T-helper 1 cell treated with Interleukin-12 subunit alpha and Interleukin-12 subunit beta and Interleukin-4 antibody, amounts not matched to agents 30 ng/mL and 1 ng/mL, for 36 hours (primary cell): ENCODE measurements at regions not wholly inside any gene's neighbourhood (a gene's known extent, or its start where the extent isn't known, plus 50 kb on each side); places are given as distances from the start of the nearest gene placed in this dataset.

Experiments used
- intact Hi-C: fragments of 100-400 bp; cut with micrococcal nuclease; formaldehyde crosslinking; loops from one replicate; pipeline ENCODE4 v1.15.1; 2024

DNA sequence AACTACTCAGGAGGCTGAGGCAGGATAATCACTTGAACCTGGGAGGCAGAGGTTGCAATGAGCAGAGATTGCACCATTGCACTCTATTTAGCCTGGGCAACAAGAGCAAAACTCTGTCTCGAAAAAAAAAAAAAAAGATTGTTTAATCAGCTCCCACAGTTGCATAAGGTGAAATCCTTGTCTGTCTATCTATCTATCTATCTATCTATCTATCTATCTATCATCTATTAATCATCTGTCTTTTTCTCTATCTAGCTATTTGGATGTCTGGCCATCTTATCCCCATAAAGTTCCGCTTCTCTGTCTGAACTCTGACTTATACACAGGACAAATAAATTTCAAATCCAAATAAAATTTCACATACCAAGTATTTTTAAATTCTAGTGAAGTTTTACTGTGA lies 223.2 kb upstream of the PGRMC2 start:
- intact Hi-C loops = loop anchor here (5.0 kb wide), 1 partner anchor 581 kb away; the partner anchor contains the start of gene SCLT1

DNA sequence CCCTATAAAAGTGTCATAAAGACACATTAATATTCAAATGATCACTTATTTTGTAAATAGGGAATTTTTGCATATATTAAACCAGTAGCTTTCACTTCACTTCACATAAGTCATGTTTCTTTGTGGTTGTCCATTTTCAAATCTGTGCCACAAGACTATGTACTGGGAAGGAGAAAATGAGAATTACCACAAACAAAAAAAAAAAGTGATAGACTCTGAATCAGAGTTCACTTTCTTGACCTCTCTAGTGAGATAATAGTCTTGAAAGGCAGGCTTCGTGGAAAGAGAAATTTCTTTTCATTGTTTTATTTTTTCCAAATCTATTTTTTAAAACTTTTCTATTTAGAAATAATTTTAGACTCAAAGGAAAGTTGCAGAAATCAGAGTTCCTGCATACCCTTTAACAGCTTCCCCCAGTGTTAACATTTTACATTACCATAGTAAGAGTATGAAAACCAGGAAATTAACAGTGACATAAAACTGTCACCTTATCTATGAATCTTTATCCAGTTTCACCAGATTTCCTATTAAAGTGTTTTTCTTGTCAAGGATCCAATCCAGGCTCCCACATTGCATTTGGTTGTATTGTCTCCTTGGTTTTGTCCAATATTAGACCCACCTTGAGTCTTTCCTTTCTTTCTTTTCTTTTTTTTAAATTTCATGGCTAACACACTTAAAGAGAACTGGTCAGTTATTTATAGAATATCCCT lies 215.4 kb upstream of the PGRMC2 start:
- intact Hi-C loops = no loop called here

DNA sequence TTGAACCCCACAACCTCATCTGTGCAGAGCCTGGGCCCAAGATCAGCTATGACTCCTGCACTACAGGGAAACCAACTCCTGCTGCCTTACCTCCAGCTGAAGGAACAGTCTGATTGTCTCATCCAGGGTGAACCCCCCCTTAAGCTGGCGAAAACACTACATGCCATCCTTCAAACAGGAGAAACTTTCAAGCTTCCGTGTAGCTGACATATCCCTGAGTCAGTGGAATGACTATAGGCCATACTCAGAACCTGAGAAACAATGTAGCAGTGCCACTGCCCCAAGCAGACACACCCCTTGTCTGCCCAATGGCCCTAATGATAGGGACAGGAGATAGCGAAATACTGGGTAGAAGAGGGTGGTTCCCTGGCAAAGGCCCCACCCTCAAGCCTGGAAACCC lies 213.6 kb upstream of the PGRMC2 start:
- intact Hi-C loops = no loop called here

DNA sequence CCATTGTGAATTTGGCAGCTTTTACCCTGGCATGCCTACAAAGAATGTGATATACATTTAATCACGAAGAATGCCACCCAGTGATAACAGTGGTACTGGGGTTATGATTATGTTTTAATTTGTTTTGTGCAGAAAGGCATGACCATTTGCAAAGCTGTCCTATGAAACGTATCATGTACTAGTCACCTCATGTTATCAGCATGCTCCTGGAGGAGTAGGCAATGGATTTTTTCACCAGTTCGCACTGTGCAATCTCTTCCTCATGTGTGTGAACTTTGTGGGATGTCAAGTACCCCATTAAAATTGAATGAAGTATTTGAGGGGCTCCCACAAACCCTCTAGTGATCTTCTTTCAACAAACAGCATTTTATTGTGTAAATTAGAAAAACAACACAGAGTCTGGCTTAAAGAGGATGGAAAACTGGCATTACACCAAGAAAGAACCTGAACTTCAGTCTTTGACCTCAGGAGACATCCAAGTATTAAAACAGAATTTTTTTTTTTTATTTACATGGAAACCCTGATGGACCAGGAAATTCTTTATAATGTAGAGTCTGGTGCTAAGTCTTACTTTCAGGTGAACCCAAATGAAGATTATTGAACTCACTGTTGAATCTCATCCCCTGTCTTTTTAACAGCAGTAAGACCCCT lies 200.6 kb upstream of the PGRMC2 start:
- intact Hi-C loops = no loop called here

DNA sequence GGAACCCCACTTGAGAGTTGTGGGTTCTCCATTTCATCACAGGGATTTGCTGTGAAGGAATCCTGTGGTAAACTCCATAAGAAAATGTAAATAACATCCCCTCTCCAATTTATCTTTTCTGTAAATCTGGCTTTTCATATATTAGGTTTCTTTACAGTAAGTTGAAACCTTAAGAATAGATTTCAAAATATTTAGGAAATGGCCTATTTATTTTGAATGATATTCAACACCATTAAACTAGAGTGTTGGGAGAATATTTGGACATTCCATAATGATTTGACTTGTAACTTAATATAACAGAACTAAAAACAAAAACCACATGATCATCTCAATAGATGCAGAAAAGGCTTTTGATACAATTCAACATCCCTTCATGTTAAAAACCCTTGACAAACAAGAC lies 197.3 kb upstream of the PGRMC2 start:
- intact Hi-C loops = no loop called here

DNA sequence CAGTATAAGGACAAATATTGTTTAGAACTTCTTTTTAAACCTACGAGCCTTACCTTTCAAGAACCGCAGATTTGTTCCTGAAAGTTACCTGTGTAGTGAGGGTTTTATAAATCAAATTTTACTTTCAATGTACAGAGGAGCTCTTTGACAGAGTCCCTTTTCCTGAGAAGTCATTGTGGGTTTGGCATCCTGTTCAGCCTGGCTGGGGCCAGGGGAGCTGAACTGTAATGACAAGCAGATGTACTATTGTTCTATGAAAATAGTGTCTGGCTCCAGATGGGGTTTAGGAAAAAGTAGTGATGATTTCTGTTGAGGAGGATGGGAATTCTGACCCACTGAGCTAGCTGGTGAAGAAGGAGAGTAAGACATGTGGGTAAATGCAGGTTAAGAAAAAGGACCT lies 196.2 kb upstream of the PGRMC2 start:
- intact Hi-C loops = no loop called here

DNA sequence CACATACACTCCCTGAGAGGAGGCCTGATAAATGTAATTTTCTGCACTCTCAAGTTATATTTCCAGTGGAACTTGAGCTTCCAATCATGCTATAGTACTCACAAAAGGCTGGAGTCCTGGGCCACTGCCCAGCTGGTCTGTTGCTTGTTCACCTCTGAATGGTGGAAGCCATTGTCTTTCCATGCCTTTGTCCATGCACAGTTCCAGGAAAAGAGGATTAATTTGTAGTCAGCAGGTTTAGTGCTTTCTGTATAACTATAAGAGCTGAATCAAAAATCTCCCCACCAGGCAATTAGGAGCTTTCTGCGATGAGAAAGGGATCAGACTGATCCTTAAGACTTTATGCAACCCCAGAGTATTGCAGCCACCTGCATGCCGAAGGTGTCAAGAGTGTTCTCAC lies 195.4 kb upstream of the PGRMC2 start:
- intact Hi-C loops = no loop called here

DNA sequence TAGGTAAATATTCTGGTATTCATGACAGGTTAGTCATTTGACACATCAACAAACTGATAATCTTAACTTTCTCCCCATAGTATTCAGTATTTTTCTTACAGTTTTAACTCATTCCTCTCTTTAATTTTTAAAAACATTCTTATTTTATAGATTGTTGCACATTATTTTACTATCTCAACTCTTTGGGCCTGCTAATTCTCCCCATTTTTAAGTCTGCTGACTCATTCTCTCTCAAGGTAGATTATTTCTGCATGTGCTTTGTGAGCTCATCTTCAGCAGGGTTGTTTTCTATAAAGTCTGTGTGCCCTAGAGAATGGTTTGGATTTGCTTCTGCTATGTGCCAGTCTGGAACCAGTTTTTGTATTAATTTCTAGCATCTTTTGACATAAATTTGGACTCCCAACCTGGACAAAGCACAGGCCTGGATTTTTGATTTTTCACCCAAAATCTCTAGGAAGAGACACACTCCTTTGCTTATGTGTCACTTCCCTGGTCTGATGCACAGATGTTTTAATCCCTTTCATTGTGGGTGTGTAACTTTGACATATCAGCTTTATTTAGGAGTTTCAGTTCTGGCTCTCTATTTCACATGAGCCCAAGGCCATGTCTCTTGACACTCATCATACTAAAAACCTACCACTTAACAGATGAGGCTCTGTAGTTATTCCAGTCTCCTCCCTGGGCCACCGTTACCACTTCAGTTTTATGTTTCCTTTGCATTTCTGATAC lies 194.3 kb upstream of the PGRMC2 start:
- intact Hi-C loops = no loop called here

DNA sequence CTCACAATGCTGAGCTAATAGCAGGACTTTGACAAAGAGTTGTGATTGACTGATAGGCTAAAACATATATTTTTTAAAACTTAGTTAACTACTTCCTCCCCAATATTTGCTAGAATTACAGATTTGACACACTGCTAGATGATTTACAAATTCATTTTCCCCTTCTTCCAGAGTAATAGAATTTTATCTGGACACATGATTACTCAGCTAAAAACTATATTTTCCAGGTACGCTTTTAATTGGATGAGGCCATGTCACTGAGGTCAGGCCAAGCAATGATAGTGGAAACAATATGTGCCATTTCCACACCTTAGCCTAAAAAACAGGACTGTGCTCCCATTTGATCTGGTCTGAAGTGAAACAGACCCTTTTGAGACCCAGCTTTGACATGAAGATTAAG lies 193.3 kb upstream of the PGRMC2 start:
- intact Hi-C loops = no loop called here

DNA sequence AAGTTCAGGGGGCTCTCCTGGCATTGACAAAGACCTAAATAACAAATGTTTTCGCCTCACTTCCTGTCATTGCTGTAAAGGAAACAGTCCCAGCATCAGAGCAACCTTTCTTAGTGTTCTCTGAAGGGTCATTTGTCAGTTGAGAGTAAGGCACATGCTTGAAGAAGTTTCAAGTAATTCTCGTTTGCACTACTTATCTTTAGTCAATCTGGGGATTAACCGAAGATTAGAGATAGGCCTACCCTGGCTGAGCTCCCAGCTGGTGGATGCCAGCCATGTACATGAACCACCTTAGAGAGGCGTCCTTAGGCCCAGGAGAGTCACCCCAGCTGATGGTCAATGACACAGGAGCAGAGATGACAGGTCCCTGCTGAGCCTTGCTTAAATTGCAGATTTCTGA lies 189.9 kb upstream of the PGRMC2 start:
- intact Hi-C loops = no loop called here

DNA sequence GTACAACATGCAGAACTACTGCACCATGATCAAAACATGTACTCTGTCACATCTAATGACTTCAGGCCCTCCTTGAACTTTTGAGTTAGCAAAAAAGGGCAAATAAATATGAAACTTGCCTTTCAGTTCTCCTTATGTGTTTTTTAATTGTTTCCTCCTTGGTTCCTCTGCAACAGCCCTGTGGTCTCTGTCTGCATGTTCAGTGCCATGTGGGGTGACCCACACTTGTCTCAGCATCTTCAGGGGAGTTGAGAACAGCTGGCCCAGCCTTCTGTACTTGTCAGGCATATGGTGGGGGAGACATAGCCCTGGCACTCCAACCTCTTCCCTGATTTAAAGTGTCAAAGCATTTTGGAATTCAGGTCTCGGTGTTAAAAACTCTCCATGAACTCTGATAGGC lies 188.0 kb upstream of the PGRMC2 start:
- intact Hi-C loops = no loop called here

DNA sequence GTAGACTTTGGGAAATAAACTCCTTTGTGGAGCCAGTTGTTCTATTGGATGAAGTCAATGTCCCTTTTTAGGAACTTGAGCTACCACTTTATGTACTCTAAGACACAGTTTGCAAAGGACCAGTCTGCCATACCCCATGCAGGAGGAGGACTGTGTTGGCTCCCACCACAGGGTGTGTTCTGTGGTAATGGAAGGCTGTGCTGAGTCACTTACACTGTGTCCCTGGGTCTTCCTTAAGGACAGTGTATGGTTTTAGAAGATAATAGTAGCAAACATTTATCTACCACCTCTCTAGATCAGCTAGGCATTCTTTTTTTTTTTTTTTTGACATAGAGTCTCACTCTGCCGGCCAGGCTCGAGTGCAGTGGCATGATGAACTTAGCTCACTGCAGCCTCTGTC lies 184.0 kb upstream of the PGRMC2 start:
- intact Hi-C loops = no loop called here

DNA sequence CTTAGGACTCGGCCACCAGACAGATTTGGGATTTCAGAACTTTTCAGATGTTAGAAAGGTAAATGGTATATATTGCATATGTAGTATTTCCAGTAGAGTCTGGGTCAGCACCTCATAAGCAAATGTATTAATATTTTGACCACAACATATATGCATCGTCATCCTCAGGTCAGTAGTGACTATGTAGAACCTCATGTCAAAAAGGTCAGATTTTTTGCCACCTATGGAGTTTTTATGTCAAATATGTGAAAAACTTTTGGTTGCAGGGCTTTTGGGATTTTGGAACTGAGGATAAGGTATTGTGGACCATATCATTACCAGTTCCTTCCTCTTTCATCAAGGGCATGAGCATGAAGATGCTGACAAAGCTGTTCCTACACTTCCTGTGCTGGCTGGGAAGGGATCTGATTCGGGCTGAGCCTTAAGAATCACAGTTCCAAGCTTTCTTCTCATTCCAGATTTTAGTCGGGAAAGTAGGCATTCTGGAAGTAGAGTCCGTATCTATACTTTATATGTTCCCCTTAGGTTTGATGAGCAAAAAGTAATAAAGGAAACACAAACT lies 183.0 kb upstream of the PGRMC2 start:
- intact Hi-C loops = no loop called here

DNA sequence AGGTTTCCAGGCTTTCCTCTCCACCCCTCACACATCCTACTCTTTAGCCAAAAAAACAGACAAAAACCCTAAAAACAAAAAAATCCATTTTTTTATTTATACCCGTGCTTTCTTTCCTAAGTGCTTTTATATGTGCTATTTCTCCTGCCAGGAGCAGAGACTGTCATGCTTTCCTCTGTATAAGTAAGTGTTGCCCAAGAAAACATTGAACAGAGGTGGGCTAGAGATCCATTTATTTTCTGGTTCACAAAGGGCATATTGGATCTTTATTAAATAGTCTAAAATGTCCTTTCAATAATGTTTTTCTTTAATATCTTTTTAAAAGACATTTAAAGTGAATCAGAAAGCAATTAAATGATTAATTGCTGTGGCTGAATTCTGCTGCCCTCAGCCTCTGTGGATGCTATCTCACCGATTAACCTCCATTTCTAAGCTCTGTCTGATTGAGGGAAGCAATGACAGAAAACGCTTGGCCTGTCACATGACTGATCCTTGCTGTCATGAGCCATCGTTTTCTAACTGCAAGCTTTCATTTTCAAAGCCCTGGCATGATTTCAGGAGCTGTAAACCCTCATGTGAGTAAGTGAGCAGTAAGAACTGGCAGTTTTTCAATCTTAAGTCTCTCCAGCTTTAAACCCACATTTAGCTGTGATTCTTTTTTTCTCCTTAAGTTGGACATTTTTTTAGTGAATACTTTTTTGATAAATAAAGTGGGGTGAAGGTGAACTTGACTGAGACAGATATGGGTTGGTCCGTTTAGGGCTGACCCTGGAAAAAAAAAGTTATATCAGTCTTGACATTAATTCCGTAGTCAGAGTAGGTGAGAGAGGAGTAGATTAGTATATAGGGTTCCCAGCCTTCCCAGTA lies 180.7 kb upstream of the PGRMC2 start:
- intact Hi-C loops = no loop called here

DNA sequence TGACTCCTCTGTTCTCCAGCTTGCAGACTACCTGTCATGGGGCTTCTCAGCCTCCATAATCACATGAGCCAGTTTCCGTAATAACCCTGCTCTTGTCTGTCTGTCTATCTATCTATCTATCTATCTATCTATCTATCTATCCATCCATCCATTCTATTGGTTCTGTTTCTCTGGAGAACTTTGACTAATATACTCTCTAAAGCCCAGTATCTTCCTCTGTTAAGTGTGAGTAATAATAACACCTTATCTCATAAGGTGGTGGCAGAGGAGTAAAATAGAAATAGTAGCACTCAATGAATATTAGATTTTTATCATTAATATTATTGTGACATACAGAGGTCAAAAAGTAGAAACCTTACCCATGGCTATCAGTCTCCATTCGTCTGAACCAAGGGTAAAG lies 177.9 kb upstream of the PGRMC2 start:
- intact Hi-C loops = no loop called here

DNA sequence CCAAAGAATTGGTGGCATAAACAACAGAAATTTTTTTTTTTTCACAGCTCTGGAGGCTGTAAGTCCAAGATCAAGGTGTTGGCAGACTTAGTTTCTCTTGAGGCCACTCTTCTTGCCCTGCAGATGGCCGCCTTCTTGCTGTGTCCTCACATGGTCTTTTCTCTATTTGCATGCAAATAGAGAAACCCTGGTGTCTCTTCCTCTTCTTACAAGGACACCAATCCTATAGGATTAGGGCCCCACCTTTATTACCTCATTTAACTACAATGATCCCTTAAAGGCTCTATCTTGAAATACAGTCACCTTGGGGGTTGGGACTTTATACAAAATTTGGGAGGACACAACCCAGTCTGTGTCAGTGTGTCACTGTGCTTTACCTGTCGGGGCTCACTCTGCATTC lies 175.4 kb upstream of the PGRMC2 start:
- intact Hi-C loops = no loop called here

DNA sequence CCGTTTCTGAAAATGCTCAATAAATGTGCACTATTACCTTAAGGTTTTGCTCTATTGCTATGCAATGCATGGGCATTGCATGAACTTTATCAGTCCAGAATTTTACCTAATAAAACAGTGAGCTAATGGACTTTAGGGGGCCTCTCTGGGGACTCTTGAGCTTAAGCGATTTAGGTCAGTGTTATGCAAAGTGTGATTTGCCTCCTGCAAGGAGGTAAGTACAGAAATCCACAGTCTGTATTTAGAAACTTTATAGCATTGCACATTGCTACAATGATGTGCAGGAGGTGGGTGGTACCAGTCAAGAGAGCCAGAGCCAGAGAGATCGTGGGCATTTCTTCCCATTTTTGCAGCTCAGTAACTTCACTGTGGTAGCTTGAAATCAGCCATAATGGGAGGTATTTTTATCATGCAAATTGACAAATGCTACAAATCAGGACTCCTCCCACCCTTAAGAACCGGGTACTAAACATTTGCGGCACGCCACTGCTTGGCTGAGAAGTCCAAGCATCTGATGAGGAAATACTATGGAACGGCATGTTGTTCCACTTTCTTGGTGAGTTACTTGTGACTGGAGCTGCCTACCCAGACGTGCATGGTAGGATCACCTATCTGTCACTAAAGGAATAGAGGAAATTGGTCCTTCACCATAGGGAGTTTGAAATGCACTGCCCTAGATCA lies 174.6 kb upstream of the PGRMC2 start:
- intact Hi-C loops = no loop called here

DNA sequence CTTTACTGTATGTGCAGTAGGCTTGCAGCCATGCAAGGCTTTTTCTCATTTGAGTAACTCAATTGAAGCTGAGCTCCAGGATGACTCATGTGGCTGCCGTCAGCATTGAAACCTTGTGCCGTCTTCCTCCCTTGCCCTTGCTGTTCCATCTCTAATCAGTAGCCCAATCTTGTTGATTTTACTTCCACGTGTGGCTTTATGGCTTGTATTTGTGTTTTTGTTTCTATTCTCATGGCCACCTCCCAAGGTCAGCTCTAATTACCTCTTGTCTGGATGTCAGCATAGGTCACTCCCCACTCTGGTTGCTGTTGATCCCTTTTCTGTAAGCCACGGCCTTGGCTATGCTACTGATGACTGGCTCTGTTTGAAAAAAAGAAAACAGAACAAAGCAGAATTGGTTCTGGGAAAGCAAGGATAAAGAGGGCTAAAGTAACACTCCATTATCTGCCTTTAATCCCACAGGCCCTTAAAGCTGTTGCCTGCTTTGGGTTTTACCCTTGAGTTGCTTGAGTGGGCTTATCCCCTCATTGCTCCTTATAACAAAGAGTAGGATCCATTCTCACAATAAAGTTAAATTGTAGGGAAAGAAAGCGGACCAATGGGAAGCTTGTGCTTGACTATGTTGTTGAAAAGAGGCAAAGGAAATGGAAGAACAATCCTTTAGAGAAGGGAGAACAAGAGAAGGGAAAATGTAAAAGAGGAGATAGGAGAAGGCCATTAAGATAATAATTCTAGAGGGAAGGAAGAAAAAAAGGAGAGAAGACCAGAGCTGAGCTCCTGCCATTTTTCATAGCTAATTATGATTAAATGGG lies 173.9 kb upstream of the PGRMC2 start:
- intact Hi-C loops = no loop called here

DNA sequence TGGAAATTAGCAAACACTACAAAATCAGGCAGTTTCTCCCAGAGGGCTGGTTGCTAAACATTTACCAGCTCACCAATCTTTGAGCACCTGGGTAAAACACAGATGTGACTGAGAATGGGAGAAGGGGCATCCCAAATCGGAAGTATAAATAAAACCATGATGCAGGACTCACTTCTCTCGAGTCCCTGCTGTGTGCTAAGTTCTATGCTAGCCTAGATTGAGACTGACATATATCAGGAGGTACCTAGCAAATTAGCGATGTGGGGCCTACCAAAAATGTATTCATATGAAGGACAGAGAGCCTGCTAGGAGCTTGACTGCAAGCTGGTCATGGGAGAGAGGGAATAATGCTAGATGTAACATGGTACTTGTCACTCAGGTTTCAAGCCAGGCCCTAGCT lies 171.9 kb upstream of the PGRMC2 start:
- intact Hi-C loops = loop anchor here (10.0 kb wide), 2 partner anchors 635 to 1175 kb away; partner anchors contain the start of genes C4orf33 and SCLT1

DNA sequence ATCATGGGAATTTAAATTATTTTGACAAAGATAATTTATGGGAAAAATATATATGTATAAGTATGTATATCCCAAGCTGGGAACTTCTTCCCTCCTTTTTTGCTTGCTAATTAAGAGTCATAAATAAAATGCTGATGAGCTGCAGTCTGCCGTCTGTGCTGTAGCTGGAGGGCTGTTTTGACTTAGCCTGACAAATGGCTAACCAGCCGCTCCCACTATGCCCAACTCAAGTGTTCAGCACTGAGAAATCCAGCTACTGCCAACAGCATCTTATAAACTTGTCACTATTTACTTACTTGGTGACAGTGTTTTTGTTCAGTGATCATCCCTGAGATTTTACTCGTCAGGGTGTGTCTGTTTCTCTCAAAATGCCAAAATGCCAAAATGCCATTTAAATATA lies 171.2 kb upstream of the PGRMC2 start:
- intact Hi-C loops = loop anchor here (10.0 kb wide), 2 partner anchors 636 to 1176 kb away; partner anchors contain the start of genes C4orf33 and SCLT1
